GM23338 (cell line): ENCODE measurements at regions not wholly inside any gene's neighbourhood (a gene's known extent, or its start where the extent isn't known, plus 50 kb on each side); places are given as distances from the start of the nearest gene placed in this dataset.
"Not testable (repeated sequence)": the region's sequence is repeated elsewhere in the genome, so short reads cannot be mapped to it uniquely, and the experiment has no call there.

Experiments
- CREB1 ChIP-seq: fragments of 250-450 bp; sonication (Bioruptor Pico); IDR thresholded peaks from 2 replicates; pipeline ENCODE4 v1.5.0; 2020; ENCODE audit warnings: low read depth, mild to moderate bottlenecking, moderate library complexity
- CTCF ChIP-seq, 2 experiments: fragments of 200-600 bp in 1 of 2; sonication (generic) in 1 of 2; conservative IDR thresholded peaks; 2 replicates each; pipeline versions ENCODE4 v1.5.1 to v1.6.1; 2016 to 2017; ENCODE audit warnings: antibody characterized with exemption in 2 of 2, low read depth in 2 of 2, mild to moderate bottlenecking in 2 of 2, moderate library complexity in 1 of 2
- EZH2 ChIP-seq: fragments of 200-600 bp; sonication (generic); IDR thresholded peaks from one replicate; pipeline ENCODE4 v1.8.0; 2017; ENCODE audit warnings: antibody characterized with exemption, mild to moderate bottlenecking, low read depth; ENCODE audit not compliant: unreplicated experiment
- EZH2phosphoT487 ChIP-seq: fragments of 200-600 bp; sonication (generic); IDR thresholded peaks from one replicate; pipeline ENCODE4 v1.8.1; 2018; ENCODE audit warnings: antibody characterized with exemption; ENCODE audit not compliant: unreplicated experiment
- REST ChIP-seq: IDR thresholded peaks from one replicate; pipeline ENCODE4 v1.6.1; 2018; ENCODE audit warnings: antibody characterized with exemption; ENCODE audit not compliant: unreplicated experiment
- ZNF462 ChIP-seq: fragments of 250-450 bp; sonication (Bioruptor Pico); IDR thresholded peaks from 2 replicates; pipeline ENCODE4 v1.5.0; 2020; ENCODE audit warnings: mild to moderate bottlenecking, moderate library complexity

- not testable (repeated sequence) for TF ChIP-seq CTCF (conservative IDR thresholded peaks at IDR 0.05; ENCODE audit: low read depth in 2 of 2); EZH2; ZNF462 (CRISPR knock-in tag); CREB1 (CRISPR knock-in tag); REST; EZH2phosphoT487
Observed at GRCh38 chrX:87033115-87033514, 484.5 kb upstream of the KLHL4 start.
